ENCODE measurements at regions not wholly inside any gene's neighbourhood (a gene's known extent, or its start where the extent isn't known, plus 50 kb on each side); places are given as distances from the start of the nearest gene placed in this dataset.

- H3K4me3 Mint-ChIP-seq, result no peak overlapping the region
- CTCF ChIA-PET, result no interaction called here
These were observed 204.5 kb upstream of the IGFBP7 start for GRCh38 chr4:57314636-57315035.

GRCh38 chr4:57312296-57312695 is 202.1 kb upstream of the IGFBP7 start:
- POLR2A ChIA-PET, result no interaction called here
- no peaks in the 10 kb centered on the region for H3K36me3 Mint-ChIP-seq (ENCODE audit: low read depth)
- CTCF ChIA-PET, result no interaction called here
- H3K9me3 Mint-ChIP-seq, result peaks cover 3% of the 10 kb centered on the region
- H3K4me1 Mint-ChIP-seq (ENCODE audit: low read depth), result no peaks in the 10 kb centered on the region
- Histone ChIP-seq H3K4me1 (ENCODE audit: insufficient read depth, low read length) (no peaks in the 10 kb centered on the region), H3K4me3 (ENCODE audit: low read length) (no peak overlapping the region), H3K27ac (ENCODE audit: low read depth in 1 of 2, low read length in 2 of 2) (no peak overlapping the region), H3K36me3 (ENCODE audit: insufficient read depth, low read length) (no peaks in the 10 kb centered on the region), H3K9me3 (ENCODE audit: control insufficient read depth in 1 of 2, insufficient read depth in 1 of 2, low read length in 2 of 2) (no peaks in the 10 kb centered on the region), H3K27me3 (ENCODE audit: control insufficient read depth in 1 of 2, insufficient read depth in 2 of 2, low read length in 2 of 2) (no peaks in the 10 kb centered on the region)
- TF ChIP-seq CTCF (IDR thresholded peaks at IDR 0.05), result no peak
- no peak overlapping the region for H3K4me3 Mint-ChIP-seq
- DNase-seq, result no peak
- no peak overlapping the region for H3K27ac Mint-ChIP-seq
- ATAC-seq (ENCODE audit: poor library complexity), result no peak
- H3K27me3 Mint-ChIP-seq, result peaks cover 5% of the 10 kb centered on the region
- intact Hi-C loops (cut with DNase I, micrococcal nuclease), result no loop called here

More at GRCh38 chr4:57314636-57315035, 204.5 kb upstream of the IGFBP7 start:
- Mint-ChIP-seq H3K36me3 (ENCODE audit: low read depth) (no peaks in the 10 kb centered on the region), H3K4me1 (ENCODE audit: low read depth) (no peaks in the 10 kb centered on the region), H3K27ac (no peak overlapping the region), H3K27me3 (no peaks in the 10 kb centered on the region), H3K9me3 (peaks cover 3% of the 10 kb centered on the region)
- Histone ChIP-seq H3K4me3 (ENCODE audit: low read length) (no peak overlapping the region), H3K36me3 (ENCODE audit: insufficient read depth, low read length) (no peaks in the 10 kb centered on the region), H3K27ac (ENCODE audit: low read depth in 1 of 2, low read length in 2 of 2) (no peak overlapping the region), H3K27me3 (ENCODE audit: control insufficient read depth in 1 of 2, insufficient read depth in 2 of 2, low read length in 2 of 2) (no peaks in the 10 kb centered on the region), H3K9me3 (ENCODE audit: control insufficient read depth in 1 of 2, insufficient read depth in 1 of 2, low read length in 2 of 2) (no peaks in the 10 kb centered on the region), H3K4me1 (ENCODE audit: insufficient read depth, low read length) (no peaks in the 10 kb centered on the region)
- intact Hi-C loops (cut with DNase I, micrococcal nuclease), result no loop called here
- TF ChIP-seq CTCF (IDR thresholded peaks at IDR 0.05), result no peak
- POLR2A ChIA-PET, result no interaction called here
- DNase-seq, result no peak
- no peak for ATAC-seq (ENCODE audit: poor library complexity)

GRCh38 chr4:57309658-57310057 is 199.5 kb upstream of the IGFBP7 start:
- Histone ChIP-seq H3K27me3 (ENCODE audit: control insufficient read depth in 1 of 2, insufficient read depth in 2 of 2, low read length in 2 of 2) (no peaks in the 10 kb centered on the region), H3K4me3 (ENCODE audit: low read length) (no peak overlapping the region), H3K9me3 (ENCODE audit: control insufficient read depth in 1 of 2, insufficient read depth in 1 of 2, low read length in 2 of 2) (peaks cover 0 to 3% of the 10 kb centered on the region in 2 experiments), H3K36me3 (ENCODE audit: insufficient read depth, low read length) (no peaks in the 10 kb centered on the region), H3K27ac (ENCODE audit: low read depth in 1 of 2, low read length in 2 of 2) (no peak overlapping the region), H3K4me1 (ENCODE audit: insufficient read depth, low read length) (no peaks in the 10 kb centered on the region)
- no peaks in the 10 kb centered on the region for H3K4me1 Mint-ChIP-seq (ENCODE audit: low read depth)
- H3K4me3 Mint-ChIP-seq, result no peak overlapping the region
- ChIA-PET POLR2A (no interaction called here), CTCF (no interaction called here)
- no peak overlapping the region for H3K27ac Mint-ChIP-seq
- peaks cover 8% of the 10 kb centered on the region for H3K27me3 Mint-ChIP-seq
- intact Hi-C loops (cut with DNase I, micrococcal nuclease), result no loop called here
- DNase-seq (no peak), ATAC-seq (ENCODE audit: poor library complexity) (no peak)
- H3K9me3 Mint-ChIP-seq, result peaks cover 2% of the 10 kb centered on the region
- H3K36me3 Mint-ChIP-seq (ENCODE audit: low read depth), result no peaks in the 10 kb centered on the region
- no peak for TF ChIP-seq CTCF (IDR thresholded peaks at IDR 0.05)

All from CD4-positive, alpha-beta T cell (primary cell).